Erythroblast (primary cell): ENCODE measurements at regions not wholly inside any gene's neighbourhood (a gene's known extent, or its start where the extent isn't known, plus 50 kb on each side); places are given as distances from the start of the nearest gene placed in this dataset.

ENCODE experiments used
- GATA1 ChIP-seq: IDR thresholded peaks from 2 replicates; pipeline ENCODE4 v1.6.1; 2011; ENCODE audit warnings: low read depth, mild to moderate bottlenecking, control low read depth, low read length, moderate library complexity
- POLR2A ChIP-seq: IDR thresholded peaks from 2 replicates; pipeline ENCODE4 v1.6.1; 2011; ENCODE audit warnings: mild to moderate bottlenecking, low read length

- TF ChIP-seq POLR2A (no peak), GATA1 (no peak)
Observed at GRCh38 chr6:163647624-163648023, 233.1 kb downstream of the QKI start.
